Stimulated activated CD4-positive, alpha-beta T cell treated with anti-CD3 and anti-CD28 coated beads, TNF-alpha, amount 100 ng/mL, for 1 hour (primary cell): ENCODE measurements at regions not wholly inside any gene's neighbourhood (a gene's known extent, or its start where the extent isn't known, plus 50 kb on each side); places are given as distances from the start of the nearest gene placed in this dataset.
"Not testable (repeated sequence)": the region's sequence is repeated elsewhere in the genome, so short reads cannot be mapped to it uniquely, and the experiment has no call there.

Experiments
- DNase-seq, 3 donors: peaks; one replicate each; pipeline ENCODE4 v3.0.0-alpha.2; 2020; ENCODE audit warnings: low read depth in 3 of 3, low spot score in 1 of 3

DNA sequence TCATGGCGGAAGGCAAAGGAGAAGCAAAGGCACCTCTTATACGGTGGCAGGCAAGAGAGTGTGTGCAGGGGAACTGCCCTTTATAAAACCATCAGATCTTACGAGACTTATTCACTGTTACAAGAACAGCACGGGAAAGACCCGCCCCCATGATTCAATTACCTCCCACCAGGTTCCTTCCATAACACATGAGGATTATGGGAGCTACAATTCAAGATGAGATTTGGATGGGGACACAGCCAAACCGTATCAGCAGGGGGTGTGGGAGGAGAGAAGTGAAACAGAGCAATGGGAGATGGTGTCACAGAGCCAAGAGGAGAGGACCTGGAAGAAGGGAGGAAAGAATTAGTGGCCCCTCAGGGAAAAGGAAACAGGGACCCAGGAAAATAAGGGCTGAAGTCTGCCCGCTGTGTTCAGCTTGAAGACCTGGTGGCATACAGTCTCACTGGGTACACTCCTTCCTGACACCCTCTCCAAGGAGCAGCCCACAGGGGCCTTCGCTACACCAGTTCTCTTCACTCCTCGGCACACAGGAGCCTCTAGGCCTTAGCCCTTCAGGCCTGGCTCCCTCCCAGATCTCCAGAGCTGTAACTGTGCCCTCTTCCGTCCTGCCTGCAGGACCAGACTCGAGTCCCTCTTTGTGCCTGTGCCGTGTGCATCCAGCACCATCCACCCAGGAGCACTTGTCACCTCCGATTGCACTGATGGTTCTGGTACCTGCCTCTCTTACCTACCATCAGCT lies 262.1 kb downstream of the EIPR1 start:
- DNase-seq = no peak

DNA sequence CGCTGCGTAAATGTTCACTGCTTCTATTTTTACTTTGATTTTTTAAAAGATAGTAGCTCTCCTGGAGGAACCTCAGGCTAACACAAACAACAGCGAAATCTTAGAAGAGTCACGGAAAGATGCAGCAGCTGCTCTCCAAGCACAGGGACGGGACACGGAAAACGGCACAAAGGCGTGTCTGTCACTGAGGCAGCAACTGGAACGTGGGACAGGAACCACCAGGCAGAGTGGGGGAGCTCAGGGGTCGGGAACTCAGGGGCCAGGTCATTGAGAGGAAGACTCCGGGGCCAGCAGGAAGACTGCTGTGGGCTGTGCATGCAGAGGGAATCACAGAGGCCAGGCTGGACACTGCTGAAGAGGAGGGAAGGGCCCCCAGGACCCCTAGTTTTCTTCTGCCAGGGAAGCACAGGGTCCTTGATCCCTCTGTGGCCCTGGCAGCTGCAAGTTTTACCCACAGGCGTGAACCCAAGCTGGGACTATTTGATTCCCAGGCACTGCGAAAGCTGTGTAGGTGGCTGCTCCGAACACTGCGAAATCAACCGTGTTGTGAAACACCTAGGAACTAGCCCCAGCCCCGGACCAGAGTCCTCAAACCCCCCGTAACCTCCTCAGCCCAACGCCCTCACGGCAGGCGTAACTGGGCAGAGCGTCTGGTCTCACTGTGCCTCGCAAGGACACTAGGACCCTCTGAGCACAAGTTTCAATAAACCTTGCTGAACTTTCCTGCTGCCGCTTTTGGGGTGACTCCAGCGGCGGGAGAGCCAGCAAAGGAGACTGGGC lies 263.0 kb downstream of the EIPR1 start:
- DNase-seq = no peak

DNA sequence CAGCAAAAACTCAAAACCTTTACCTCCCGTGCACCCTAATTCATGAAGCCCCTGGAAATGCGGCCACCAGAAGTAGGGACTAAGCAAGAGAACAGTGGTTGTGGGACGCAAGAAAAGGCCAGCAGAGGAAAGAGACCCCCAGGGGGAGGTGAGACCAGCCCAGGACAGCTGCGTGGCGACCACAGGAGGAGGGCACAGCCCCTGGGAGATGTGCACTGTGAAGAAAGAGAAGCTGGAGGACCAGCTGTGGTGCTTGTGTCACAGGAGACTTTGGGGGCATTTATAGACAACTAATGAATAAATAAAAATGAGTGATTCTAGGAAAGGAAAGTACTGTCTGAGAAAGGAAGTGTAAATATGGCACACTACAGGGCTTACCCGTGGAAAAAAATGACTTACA lies 263.8 kb downstream of the EIPR1 start:
- no peak for DNase-seq

DNA sequence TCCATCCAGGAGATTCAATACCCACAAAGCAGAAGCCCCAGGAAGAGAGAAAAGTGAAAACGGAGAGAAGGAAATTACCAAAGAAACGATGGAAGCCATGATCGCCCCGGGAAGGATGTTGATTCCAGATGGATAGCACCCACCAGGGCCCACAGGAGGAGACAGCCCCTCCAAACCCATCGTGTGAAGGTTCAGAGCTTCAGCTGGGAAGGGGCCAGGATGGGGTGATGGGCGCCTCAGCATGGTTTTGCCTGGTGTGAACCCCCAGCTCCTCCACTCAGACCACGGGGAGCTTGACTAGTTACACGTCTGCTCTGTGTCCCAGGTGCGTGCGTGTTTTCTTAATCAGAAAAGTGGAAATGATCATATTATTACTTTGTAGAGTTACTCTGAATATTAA lies 264.5 kb downstream of the EIPR1 start:
- DNase-seq = no peak

DNA sequence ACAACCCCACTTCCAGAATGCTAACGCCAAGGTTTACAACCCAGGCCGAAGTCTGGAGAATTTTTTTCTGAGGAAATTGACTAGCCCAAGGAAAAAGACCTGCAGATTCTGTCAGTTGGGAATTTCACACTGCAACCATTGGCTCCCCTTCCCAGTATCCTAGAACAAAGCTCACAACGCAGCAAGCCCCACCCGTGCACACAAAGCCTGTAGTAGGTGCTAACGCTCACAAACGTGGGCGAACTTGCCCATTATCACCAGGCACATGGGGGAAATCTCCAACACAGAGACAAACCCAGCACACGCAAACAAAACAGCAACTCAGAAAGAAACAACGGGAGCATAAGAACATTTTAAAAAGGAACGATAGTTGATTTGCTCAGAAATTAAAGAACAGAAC lies 265.1 kb downstream of the EIPR1 start:
- no peak for DNase-seq

DNA sequence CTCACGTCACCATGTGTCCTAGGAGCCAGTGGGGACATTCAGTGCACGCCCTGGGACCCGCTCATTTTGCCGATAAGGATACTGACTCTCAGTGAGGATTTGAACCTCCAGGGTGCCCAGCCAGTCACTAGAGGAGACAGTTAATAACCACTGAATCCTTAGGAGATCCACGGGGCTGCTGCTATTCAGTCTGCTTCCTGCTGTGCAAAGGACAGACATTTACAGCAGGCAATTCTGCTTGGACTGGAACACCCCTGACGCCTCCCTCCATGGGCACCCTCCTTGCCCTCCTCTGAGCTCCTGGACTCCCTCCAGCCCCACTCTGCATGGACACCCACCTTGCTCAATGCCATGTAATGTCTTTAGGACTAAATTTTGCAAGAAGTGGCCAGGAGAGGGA lies 265.5 kb downstream of the EIPR1 start:
- DNase-seq = no peak

DNA sequence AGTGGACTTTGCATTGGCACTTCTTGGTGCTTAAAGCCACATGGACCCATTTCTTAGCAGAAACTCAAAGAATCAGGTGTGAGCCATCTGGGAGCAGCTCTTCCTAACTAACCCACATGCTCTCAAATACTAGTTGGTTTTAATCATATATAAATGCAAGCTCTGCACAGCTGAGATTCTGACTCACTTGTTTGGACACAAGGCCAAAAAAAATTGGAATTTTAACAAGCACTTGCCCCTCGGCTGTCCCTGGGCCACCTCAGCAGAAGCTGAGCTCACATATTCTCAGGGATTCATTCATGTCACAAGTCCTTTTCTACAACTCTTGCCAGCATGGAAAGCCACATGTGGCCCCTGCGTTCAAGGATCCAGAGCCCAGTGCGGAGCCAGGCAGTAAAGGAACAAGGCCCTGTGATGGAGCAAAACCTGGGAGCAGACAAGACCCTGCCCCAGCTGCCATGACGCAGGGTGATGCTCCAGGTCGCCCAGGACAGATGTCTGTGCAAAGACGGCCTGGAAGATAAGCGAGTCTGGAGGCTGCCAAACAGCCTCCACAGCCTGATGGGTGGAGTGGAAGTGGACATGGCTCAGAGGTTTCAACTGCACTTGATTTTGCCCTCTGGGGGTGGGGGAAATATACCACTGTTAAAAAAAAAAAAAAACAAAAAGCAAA lies 266.5 kb downstream of the EIPR1 start:
- DNase-seq = no peak

DNA sequence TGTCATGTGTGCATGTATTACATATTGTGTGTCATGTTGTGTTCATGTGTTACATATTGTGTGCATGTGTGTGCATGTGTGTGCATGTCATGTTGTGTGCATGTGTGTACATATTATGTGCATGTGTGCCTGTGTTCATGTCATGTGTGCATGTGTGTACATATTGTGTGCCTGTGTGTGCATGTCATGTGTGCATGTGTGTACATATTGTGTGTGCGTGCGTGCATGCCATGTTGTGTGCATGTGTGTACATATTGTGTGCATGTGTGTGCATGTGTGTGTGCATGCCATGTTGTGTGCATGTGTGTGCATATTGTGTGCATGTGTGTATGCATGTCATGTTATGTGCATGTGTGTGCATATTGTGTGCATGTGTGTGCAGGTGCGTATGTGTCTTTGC lies 267.1 kb downstream of the EIPR1 start:
- DNase-seq = no peak

DNA sequence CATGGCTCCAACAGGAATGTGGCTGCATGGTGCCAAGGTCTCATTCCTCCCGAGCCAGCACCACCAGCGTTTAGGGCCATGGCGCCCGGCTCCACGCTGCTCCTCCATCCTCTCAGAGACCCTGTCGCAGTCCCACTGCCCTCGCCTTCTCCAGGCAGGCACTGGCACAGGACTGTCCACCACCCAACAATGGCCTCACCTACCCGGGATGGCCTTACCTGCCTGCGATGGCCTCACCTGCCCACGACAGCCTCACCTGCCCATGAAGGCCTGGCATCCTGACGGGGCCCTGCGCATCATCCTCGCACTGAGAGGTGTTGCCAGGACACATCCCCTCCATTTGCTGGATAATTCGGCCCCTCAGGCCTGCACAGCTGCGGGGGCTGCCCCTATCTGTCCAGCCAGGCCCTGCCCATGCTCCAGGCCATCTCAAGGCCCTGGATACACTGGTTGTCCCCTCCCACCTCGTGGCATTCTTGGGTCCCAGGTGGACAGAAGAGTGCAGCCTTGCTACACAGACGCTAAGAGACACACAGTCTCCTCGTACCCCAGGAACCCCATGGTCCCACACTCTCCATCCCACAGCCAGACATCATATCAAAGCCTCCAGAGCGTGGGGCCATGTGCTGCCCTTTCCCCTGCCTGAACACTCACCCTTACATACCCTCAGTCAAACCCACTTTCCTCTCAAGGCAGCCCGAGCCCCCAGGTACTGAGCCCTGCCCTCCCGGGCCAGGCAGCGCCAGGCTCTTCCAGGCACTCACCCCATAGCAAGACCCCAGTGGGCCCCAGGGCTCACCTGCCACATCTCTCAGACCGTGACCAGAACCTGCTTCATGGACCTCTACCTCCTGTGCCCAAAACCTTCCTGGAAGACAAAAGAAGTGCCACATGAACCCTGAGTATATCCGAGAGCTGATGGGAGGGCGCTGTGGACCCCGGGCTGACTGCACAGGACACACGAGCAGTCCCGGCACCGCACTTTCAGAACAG lies 268.6 kb downstream of the EIPR1 start:
- no peak for DNase-seq

DNA sequence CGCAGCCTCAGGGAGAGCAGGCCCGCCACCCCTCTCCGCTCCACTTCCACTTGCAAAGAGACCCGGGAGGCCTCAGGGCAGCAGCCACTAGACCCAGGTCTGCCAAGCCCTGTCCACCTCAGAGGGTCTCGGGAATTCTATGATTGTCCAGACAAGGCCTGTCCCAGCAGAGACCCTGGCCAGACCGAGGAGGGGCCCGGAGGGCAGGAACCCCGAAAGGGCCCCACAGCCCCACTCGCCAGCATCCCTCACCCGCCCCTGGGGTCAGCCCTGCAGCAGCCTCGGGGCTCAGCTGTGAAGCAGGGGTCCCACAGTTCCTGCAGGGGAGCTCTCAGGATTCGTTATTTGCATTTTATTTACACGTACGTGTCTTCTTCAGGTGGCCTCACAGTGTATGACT lies 269.5 kb downstream of the EIPR1 start:
- no peak for DNase-seq

DNA sequence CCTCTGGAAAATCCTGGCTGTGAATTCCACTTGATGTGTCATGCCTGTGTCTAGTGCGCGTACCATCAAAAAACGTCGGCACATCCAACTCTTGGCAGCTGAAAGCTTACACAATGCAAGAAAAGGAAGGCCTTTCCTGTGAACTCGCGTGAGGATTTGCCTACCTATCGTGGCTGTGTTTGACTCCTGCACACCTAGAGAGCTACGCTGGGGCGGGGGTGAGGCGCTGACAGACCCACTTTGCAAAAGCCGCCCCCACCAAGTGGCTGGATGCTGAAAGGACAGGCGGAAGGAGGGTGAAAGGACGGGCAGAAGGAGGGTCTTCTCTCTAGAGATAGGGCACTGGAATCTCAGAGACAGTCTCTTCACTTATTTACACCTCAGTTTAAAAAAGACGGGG lies 270.1 kb downstream of the EIPR1 start:
- DNase-seq = no peak

DNA sequence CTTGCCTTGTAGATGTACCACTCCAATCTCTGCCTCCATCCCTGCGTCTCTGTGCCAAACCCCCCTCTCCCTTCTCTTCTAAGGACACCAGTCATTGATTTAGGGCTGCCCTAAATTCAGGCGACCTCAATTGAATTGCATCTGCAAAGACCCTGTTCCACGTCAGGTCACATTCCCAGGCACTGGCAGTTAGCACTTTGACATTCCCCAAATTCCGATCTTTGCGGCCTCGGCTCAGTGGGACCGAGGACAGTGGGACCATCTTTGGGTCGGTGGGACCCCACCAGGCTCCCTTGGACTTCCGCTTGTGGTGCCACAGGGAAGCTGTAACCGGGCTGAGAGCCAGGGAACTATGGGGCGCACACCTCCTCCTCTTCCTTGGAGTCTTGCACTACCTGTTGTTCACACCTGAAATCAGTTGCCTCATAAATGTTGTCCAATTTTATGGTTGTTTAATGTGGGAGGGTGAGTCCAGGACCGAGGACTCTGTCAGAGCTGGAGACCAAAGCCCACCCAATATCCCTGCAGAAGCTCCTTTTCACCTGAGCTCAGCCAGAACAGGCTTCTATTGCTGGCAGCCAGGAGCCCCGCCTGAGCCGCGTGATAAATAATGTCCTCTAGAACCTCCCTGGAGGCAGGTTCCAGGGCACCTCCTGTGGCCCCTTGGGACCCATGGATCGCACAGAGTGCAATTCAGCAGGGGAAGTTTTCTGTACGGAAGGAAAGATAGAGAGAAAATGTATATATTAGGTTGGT lies 271.6 kb downstream of the EIPR1 start:
- DNase-seq = no peak

DNA sequence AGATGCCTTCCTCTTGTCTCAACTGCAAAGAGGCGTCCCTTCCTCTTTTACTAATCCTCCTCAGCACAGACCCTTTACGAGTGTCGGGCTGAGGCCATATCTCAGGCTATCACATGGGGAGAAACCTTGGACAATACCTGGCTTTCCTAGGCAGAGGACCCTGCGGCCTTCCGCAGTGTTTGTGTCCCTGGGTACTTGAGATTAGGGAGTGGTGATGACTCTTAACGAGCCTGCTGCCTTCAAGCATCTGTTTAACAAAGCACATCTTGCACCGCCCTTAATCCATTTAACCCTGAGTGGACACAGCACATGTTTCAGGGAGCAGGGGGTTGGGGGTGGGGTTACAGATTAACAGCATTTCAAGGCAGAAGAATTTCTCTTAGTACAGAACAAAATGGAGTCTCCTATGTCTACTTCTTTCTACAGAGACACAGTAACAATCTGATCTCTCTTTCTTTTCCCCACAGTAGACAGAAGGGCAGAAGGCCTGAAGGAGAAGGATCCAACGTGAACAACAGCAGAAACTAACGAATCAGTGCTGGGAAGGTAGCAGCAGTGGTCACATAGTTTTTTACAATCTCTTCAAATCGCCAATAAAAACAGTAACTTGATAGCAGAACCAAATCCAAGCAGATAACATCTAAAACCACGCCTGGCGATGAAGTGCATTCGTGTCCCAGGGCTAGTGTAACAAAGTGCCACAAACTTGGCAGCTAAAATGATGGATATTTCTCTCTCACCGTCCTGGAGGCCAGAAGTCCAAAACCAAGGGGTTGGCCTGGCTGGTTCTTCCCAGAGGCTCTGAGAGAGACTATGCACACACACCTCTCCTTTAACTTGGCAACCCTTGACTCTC lies 272.4 kb downstream of the EIPR1 start:
- not testable (repeated sequence) for DNase-seq

DNA sequence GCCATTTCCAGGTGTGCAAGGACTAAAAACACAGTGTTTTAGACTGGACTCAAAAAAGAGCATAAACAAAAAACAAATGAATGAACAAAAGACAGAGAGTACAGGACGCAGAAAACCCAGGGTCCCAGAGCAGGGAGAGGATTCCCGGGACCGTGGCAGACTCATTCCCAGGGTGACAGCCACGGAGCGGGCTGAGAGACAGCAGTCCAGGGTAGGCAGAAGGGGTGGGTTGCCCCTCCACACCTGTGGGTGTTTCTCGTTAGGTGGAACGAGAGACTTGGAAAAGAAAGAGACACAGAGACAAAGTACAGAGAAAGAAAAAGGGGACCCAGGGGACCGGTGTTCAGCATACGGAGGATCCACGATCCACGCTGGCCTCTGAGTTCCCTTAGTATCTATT lies 273.4 kb downstream of the EIPR1 start:
- DNase-seq = no peak

DNA sequence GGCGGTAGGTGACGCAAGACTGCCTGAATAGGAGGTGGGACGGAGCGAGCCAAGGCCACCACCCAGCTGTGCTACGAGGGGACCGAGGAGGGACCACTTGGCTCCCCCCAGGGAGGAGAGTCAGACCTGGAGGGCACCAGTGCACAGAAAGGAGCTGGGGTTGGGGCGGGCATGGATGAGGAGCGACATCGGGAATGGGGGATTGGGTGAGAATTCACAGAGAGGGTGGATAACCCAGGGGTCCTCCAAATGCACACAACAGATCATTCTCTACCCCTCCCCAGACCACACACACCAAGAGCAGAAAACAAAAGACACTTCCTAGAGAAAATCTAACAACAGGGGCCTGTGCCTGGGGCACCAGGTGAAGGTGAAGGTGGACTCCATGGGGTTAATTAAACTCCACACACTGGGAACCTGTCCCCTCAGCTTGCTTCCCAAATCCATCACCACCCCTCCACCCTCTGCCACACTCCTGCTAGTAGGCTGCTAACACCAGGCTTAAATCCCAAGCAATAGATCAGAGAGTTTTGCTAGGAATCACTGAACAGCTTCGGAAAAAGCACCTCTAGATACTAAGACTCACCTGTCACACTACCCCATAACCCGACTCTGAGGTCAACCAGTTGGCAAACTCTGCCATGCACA lies 274.6 kb downstream of the EIPR1 start:
- DNase-seq = no peak

DNA sequence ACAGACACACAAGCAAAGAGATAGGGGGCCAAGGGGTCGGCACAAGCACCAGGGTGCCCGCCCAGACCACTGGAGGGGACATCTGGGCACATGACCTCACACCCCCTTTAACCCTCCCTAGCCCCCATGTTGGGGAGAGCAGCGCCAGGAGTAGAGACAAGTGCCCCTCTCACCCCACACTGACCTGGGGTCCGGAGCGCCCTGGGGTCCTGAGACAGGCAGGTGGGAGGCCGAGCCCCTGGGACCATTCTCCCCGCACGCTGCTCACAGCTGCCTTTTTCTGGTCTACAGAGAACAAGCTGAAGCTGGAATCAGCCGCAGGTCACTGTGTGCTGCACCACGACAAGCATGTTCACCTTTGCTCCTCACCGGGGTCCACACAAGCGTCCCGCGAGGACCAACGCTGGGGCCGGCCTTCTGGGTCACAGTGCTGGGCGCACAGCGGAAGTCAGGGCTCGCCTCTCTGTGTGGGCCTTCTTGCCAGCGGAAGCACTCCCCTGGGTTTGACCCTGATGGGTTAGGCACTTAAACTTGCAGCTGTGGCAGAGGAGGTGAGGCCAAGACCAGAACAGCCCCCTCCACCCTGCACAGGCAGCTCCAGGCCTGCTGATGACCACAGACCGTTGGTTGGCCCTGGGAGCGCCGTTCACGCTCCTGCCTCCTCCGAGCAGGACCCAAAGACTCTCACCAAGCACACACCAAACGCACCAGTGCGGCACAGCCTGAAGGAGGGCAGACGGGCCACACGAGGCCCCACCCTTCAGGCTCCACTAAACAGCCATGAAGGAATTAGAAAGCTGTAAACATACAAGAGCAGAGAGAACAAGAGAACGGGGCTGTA lies 275.3 kb downstream of the EIPR1 start:
- DNase-seq = no peak

DNA sequence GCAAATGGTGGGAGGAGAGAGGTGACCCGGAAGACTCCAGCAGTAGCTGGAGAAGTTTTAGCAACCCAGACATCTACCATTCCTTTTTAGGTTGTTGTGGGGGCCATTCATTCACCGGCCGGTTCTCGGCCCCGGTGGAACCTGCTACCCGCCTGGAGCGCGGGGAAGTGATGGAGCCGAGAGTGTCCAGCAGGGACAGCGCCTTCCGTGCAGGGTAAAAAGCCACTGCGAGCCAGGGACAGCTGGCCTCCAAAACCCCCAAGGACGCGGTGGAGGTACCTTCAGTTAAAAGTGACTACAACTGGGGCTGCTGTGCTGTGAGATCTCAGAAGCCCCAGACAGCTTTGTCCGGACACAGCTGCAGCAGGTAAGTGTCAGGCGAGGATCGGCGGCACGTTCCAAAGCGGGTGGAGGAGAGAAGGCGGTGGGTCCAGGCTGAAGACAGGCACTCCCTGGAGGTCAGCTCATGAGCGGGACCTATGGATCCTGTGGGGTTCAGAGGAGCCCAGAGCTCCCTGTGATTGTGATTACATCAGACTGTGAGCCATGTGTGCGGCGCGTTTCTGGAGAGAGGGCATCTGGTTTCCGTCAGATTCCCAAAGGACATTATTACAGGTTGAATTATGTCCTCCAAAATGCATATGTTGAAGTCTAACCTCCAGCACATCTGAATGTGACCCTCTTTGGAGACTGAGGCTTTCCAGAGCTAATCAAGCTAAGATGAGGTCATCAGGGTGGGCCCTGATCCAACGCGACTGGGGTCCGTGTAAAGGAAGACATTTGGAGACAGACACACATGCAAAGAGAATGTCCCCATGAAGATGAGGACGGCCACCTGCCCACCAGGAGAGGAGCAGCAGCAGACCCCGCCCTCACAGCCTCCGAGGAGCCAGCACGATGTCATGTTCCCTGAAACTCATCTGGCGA lies 276.3 kb downstream of the EIPR1 start:
- DNase-seq = no peak
